ENCODE measurements at regions not wholly inside any gene's neighbourhood (a gene's known extent, or its start where the extent isn't known, plus 50 kb on each side); places are given as distances from the start of the nearest gene placed in this dataset.

GRCh38 chr2:120933693-120934573 lies 198.3 kb downstream of the GLI2 start:
- DNase-seq (ENCODE audit: extremely low read depth, low read depth): no peak

DNA sequence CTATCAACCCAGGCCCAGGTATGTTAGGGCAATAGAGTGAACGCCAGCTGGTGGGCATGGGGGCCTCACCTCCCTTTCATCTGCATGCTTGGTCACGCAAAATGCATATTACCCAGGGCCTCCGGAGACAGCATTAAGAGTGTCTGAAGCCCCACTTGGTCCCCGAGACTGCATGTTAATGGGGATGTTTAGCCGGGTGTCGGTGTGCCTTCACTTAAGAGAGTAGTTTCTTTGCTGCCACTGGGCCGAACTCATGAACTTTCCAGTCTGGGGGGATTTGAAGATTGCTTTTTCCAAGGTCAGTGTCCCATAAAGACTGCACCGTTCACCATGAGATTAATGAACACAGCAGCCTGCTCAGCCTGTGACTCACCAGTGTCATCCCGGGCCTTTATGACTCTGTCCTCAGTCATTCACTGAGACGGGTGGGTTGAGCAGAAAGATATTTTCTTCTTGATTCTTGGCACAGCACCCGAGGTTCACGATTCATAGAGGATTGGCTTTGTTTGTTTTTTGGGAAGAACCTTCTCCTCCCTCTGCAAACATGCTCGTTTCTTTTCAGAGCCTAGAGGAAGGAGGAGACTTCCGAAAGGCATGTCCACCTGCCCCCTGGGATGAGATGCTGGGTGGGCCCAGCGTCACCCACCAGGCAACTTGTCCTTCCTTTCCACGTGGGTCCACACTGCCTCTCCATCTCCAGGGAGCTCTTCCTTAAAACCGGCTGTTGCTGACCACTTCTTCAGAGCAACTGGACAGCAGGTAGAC lies 199.1 kb downstream of the GLI2 start:
- DNase-seq (ENCODE audit: extremely low read depth, low read depth): peak; percentile 83

GRCh38 chr2:120935339-120936313 lies 200.0 kb downstream of the GLI2 start:
- DNase-seq (ENCODE audit: extremely low read depth, low read depth): no peak

DNA sequence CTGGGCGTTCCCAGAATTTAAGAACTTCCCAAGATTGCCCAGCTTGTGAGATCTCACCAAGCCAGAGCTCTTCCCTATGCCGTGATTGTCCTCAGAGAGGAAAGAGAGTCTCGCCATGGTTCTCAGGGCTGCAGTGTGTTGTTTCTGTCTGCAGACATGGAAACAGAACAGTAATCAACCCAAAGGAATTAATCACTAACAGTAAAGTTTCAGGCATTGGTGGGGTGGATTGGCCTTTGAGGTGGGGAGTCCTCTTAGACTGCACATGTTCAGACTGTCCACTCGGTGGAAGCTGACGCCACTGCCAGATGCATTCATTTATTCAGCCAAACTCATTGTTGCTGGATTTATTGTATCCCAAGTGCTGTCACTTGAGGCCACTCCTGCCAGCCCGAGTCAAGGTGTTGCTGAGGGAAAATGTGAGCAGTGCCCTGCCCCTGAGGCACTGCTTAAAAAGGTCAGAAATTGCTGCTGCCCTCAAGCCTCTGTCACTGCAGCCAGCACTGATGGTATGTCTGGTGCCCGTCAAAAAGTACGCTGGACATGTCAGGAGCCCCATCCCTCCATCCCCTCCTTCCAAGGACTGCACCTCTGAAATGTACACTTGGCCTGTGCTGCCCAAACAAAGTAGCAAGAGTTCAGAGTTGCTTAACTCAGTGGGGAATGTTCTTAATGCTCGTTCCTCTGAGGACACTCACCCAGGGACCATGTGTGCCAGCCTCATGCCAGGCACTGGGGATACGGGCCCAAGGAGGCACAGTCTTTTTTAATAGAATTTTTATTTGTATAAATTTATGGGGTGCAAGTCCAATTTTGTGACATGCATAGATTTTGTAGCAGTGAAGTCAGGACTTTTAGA lies 201.0 kb downstream of the GLI2 start:
- DNase-seq (ENCODE audit: extremely low read depth, low read depth): no peak

DNA sequence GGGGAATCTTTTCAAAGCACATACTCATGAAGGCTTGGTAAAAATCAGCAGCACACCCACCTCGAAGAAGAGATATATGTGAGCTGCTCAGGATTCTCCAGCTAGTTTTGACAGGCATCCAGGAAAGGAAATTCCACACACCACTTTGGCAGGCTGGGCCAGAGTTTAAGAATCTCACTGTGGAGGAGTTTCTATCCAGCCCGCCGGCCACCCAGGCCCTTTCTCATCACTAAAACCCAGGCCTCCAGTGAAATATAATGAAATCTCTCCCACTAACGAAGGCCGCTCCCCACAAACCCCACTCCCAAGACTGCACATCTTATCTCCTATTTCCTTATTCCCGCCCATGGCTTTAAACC lies 202.0 kb downstream of the GLI2 start:
- no peak for DNase-seq (ENCODE audit: extremely low read depth, low read depth)

DNA sequence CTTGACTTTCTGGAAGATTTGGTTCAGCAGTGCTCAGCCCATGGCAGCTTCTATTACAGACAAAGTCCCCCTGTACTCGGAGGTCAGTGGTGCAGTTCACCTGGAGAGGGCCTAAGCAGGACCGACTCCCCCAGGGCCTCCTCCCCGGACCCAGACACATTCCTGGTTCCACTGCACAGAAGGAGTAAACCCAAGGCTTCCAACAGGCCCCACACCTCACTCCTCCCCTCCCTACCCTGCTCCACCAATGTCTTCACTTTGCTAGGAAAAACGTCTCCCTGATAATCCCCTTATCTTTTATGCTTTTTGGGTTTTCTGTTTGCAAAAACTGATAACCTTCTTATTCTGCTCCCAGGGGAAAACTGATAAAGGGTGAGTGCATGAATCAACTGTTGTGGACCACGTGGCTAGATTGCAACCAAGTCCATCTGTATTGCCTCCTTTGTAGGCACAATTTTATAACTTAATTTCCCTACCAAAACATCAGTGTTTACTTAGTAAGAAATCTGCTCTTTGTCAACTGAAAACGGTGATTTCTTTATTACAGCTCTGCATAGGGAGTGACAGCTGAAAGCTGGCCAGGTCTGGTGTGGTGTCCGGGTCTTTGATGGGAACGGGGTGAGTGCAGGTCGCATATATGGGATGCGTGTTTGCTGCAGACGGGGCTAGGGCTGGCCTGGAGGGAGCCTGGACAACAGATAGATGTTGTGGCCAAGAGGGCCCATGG lies 202.5 kb downstream of the GLI2 start:
- no peak for DNase-seq (ENCODE audit: extremely low read depth, low read depth)

DNA sequence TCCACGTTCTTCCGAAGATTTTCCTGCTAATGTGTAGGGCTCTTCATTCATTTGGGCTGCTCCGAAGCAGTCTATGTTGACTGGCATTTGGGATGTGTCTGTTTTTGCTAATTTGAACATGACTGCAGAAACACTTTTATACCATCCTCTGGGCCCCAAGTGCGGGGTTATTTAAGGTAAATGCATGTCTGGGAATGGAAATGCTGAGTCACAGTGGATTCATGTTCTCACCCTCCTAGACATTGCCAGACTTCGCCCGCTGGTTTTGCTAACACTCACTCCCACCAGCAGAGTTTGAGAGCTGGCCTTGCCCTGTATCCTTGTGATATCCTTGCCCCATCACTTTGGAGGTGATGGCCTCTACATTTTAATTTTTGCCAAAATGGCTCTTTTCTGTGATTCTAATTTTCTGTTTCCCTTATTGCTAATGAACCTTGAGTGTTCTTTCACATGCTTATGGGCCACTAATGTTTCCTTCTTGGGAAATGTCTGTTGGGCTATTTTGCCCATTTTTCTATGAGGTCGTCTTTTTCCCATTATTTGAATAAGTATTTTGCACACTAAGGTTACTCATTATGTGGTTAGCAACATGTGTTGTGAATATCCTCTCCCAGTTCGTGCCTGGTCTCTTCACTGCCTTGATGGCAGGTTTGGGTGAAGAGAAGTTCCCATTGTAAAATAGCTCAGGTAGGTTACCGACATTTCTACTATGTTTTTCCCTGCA lies 204.1 kb downstream of the GLI2 start:
- DNase-seq (ENCODE audit: extremely low read depth, low read depth): no peak

- no peak for DNase-seq (ENCODE audit: extremely low read depth, low read depth)
Observed at GRCh38 chr2:120940319-120940696, 204.6 kb downstream of the GLI2 start.

GRCh38 chr2:120940726-120941256 lies 205.1 kb downstream of the GLI2 start:
- DNase-seq (ENCODE audit: extremely low read depth, low read depth): no peak

- no peak for DNase-seq (ENCODE audit: extremely low read depth, low read depth)
Observed at GRCh38 chr2:120941571-120942120, 206.0 kb downstream of the GLI2 start.

DNA sequence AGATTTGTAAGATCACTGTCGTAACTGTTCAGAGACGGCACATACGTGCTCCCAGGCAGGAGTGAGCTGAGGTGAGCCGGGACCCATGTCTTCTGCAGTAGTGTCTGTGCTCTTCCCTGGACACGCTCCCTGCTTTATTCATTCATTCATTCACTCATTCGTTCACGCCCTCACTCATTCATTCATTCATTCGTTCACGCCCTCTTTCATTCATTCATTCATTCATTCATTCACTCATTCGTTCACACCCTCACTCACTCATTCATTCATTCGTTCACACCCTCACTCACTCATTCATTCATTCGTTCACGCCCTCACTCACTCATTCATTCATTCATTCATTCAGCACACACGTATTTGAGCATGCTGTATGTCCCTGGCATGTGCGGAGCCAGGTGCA lies 207.0 kb downstream of the GLI2 start:
- DNase-seq (ENCODE audit: extremely low read depth, low read depth): no peak

GRCh38 chr2:120943403-120944034 lies 207.9 kb downstream of the GLI2 start:
- DNase-seq (ENCODE audit: extremely low read depth, low read depth): no peak

GRCh38 chr2:120944575-120944974 lies 208.9 kb downstream of the GLI2 start:
- no peak for DNase-seq (ENCODE audit: extremely low read depth, low read depth)

DNA sequence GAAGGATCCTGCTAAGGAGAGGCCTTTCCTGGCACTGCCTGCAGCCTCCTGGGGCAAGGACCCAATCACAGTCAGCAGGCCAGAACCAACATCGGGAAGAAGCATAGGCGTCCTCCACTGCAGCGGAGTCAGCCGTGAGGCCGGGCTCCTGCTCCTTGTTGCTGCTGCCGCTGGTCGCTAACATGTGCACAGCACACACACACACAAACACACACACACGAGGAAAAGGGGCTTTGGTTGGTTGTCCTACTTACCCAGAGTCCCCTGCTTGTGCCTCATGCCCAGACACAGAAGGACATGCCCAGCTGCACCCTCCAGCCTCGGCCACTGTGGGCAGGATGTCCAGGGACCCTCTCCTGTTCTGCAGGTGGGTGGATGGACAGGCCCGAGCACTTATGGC lies 209.4 kb downstream of the GLI2 start:
- no peak for DNase-seq (ENCODE audit: extremely low read depth, low read depth)

DNA sequence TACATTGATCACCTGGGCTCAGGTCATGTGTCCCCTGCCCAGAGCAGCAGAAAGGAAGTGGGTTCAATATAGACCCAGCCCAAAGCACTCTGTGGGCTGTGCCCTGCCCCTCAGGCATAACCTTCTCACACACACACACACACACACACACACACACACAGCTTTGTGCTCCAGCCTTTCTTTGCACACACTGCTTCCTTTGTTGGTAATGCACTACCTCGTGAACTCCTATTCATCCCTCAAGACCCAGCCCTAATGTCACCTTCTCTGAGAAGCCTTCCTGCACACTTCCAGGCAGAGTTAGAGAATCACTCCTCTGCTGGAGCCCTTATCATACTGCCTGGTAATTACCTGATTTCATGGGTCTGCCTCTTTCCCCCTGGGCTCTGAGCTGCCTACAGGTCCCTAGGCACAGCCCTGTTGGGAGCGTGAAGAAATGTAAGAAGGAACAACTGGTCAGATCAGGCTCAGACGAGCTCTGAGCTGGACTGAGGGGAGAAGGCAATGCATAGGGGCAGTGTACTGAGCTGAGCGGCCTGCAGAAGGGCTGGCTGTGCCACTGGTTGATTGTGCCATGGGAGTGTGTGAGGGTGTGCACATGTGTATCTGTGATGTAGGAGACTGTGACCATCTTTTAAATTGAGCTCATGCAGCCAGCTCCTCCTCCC lies 210.3 kb downstream of the GLI2 start:
- DNase-seq (ENCODE audit: extremely low read depth, low read depth): no peak

DNA sequence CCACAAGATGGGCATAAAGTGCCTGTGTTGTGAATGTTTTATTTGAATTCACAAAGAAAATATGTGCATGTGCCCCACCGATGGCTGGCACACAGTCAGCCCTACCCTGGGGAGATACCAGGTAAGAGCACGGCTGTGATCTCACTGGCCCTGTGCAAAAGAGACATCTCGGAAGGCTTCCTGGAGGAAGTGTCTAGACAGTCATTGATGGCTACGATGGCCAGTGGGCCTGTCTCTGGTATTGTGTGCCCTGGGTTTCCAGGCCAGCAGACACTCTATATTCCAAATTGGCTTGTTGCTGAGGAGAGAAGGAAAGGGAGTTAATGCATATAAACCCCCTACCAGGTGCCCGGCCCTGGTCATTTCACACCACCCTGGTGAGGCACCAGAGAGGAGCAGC lies 211.7 kb downstream of the GLI2 start:
- no peak for DNase-seq (ENCODE audit: extremely low read depth, low read depth)
